Occipital lobe (tissue), 2 donors: ENCODE measurements at regions not wholly inside any gene's neighbourhood (a gene's known extent, or its start where the extent isn't known, plus 50 kb on each side); places are given as distances from the start of the nearest gene placed in this dataset. TPM values are rescaled to one million over a fixed set of nuclear protein-coding genes. Genes with fewer than 3 reads are reported as not detected.

Source experiments
- DNase-seq: peaks from one replicate; lab custom pipeline; 2025; lab: John Stamatoyannopoulos, UW
- small RNA-seq: library from RNA; depleted of rRNA; stranded (forward); fragments of <200 nt; gene quantifications from one replicate; pipeline ENCODE3, GENCODE V24; 2014

GRCh38 chr2:41968182-41968578, 79.6 kb upstream of the PKDCC start:
- no peak for DNase-seq

GRCh38 chr2:41970988-41971660, 76.7 kb upstream of the PKDCC start:
- peak; percentile 18 for DNase-seq

DNA sequence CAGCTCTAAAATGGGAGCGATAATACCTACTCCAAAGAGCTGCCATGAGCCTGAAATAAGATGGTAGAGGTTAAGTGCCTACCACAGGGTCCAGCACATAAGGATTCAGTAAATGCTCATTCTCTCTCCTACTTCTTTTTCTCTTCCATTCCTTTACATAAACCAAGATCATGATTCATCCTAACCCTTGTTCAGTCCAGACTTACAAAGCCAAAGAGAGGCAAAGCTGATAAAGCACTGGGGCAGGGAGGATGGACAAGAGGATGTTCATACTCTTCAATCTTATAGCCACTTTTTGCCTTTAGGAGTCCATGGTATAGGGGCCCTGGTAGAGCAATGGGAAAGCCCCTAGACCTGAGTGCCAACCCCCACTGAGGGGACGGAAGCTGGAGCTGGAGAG, 75.6 kb upstream of the PKDCC start:
- no peak for DNase-seq

- no peak for DNase-seq
These were observed 75.0 kb upstream of the PKDCC start for GRCh38 chr2:41972819-41973218.

DNA sequence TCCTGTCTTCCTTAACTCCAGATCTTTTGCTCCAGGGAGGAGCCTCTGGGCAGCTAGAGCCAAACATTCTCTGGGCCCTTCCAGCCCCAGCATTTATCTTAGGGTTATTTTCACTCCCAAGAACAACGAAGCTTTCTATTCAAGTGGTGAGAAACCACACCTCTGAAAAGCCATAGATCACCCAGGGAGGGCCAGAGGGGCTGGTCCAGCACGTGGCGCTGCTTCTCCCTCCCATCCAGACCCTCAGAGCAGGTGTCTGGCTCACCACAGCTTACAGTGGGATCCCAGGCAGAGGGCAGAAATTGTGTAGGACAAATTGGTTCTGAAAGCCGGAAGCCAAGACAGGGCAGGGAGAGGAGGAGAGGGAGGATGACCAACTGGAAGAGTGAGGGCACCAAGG, 74.0 kb upstream of the PKDCC start:
- no peak for DNase-seq

DNA sequence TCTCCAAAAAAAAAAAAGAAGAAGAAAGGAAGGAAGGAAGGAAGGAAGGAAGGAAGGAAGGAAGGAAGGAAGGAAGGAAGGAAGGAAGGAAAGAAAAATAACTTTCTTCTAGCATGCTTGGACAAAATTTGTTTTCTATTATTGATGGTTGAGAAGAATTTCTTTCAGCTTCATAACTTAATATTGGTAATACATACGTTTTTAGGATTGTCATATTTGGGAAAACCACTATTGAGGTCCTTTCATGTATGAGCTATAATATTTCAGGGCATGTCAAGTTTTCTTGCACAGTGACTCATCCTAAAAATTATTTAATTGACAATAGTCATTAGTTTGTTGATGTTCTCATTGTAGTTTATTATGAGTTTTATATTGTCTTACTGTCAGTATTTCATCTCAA, 66.4 kb upstream of the PKDCC start:
- DNase-seq: no peak

DNA sequence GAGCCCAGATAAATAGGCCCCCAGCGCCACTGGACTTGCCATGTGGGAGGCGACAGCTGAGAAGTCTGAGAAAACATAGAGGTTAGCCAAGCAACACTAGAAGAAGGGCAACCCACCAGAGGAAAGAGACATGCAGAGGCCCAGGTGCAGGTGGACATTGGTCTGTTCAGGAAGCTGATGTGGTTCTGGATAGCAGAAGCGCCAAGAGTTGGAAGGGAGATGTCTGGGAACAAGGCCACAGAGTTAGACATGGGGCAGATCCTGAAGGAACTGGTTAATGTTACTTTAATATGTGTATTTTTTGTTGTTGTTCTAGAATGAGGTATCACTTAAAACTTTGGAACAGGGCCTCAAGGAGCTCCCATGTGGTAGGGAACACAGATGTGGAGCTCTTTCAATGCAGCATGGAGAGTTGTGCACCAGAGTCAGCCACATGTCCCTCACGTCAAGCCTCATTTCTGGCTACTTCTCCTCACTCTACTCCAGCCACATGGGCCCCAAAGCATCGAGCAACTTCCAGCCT, 62.2 kb upstream of the PKDCC start:
- no peak for DNase-seq

DNA sequence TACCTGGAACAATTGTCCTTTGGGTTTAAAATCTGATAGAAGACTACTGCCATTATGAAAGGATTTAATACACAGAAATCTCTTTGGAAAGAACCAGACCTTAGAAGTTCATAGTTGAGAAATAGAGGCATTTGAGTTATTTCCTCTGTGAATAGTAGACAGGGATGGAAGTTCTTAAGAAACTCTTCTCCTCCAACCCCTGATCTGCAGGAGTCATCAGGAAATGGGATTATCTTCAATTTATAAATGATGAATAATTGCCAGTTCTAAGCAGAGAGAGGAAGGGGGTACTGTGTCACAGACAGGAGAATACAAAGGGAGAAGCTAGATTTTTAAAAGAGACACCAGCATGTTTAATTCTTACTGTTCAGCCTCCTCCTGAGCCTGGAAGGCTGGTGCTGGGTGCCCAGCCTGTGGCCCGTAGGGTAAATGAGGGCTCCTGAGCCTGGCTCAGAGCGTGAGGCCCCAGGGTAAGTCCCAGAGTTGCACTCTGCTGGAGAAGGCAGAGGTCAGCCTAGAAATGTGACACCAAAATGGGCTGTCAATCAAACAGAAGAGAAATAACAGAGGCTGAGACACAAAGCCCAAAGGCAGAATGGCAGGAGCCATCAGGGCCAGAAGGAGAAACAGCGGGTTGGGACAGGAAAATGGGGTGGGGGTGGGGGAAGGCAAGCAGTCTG, 58.2 kb upstream of the PKDCC start:
- no peak for DNase-seq

GRCh38 chr2:41990245-41990644, 57.6 kb upstream of the PKDCC start:
- DNase-seq: no peak

DNA sequence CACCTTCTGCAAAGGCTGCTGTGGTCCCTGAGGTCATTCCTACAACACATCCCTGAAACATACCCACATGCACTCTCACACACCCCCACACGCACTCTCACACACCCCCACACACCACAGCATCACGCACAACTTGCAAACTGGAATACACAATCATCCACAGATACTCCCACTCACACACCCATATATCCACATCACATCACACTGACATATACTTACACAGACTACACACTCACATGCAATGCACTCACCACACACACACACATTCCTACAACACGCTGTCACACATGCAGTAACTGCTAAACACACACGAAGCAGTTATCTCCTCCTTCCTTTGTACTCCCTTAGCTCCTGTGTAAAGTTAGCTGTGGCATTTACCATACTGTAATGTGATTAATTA, 57.1 kb upstream of the PKDCC start:
- DNase-seq: no peak

- no peak for DNase-seq
These were observed 55.7 kb upstream of the PKDCC start for GRCh38 chr2:41992056-41992642.

DNA sequence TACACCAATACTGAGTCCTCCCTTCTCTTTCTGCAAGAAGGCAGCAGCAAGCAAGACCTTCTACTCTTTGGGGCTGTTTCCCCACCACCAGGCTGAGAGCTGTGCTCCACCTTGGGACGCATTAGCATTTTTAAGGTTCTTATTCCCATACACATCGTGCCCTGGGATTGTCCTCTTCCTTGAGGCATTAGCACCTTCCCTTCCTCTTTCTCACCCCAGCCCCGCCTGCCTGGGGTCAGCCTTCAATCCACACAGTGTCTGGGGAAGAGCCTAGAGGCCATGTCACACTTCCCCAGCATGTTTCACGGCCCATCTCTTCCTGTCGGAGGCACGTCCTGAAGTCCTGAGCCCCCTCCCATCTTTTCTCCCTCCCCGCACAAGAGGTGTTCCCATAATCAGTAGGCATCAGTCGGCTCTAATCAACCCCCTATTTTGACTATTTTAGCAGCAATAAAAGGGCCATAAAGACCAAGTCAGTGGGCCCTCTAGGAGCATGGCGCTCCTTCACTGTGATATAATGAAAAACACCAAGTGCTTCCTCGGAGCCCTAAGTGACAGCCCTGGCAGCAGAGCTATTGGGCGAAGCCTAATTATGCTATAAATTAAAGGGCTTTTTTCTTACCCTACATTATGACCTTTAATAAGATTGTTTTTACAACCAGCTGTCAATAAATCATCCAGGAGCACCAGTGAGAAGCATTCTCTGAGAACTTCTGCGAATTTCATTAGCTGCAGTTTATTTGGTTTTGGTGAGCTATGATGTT, 55.0 kb upstream of the PKDCC start:
- no peak for DNase-seq

DNA sequence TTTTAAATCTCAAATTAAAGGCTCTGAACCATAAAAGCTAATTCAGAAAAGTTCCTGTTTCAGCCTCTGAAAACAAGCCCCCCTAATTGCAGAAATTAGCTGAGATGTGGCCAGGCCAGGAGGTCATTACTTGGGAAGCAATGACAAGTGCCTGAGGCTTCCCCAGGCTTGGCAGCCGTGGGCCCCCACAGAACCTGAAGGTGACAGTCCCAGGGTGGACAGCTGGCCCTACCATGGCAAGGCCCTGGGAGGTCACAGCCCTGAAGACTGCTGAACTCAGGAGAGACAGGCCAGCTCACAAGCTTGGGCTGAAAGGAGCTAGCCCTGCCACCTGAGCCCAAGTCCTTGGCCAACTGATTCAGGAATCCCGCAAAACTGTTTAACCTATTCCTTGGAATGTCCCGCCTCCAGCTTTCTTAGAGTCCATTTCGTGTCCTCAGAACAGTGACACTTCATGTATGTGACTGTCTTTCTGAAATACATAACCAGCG, 54.3 kb upstream of the PKDCC start:
- DNase-seq: no peak

GRCh38 chr2:41994233-41994637, 53.6 kb upstream of the PKDCC start:
- DNase-seq: no peak

GRCh38 chr2:41994661-41995060, 53.2 kb upstream of the PKDCC start:
- DNase-seq: no peak

GRCh38 chr2:41997561-41997960, 50.3 kb upstream of the PKDCC start:
- DNase-seq: no peak

Small RNA genes lying in the stretch of these regions (small RNA-seq; reads per million reads assigned to genes)
- gene RF00019 (not detected), gene RNU4-63P (not detected)
